ENCODE measurements at regions not wholly inside any gene's neighbourhood (a gene's known extent, or its start where the extent isn't known, plus 50 kb on each side); places are given as distances from the start of the nearest gene placed in this dataset.
"Not testable (repeated sequence)": the region's sequence is repeated elsewhere in the genome, so short reads cannot be mapped to it uniquely, and the experiment has no call there.

- H3K9me3 ChIP-seq (ENCODE audit: insufficient read depth in 2 of 2, low read depth in 1 of 2, low read length in 1 of 2); H3K14ac ChIP-seq (ENCODE audit: insufficient read length); H2AK5ac ChIP-seq (ENCODE audit: low read depth, low read length); H3K23ac ChIP-seq (ENCODE audit: insufficient read length); H2BK5ac ChIP-seq (ENCODE audit: low read depth, low read length); H3K23me2 ChIP-seq (ENCODE audit: low read depth, low read length); H3K18ac ChIP-seq (ENCODE audit: extremely low read depth, low read length); H4K5ac ChIP-seq (ENCODE audit: insufficient read length, low read depth, low read length); H4K91ac ChIP-seq (replicated peaks; ENCODE audit: insufficient read length, low read length); H3K27ac ChIP-seq (ENCODE audit: low read depth, low read length); FAIRE-seq; H3K9ac ChIP-seq (replicated peaks in 1 of 4; ENCODE audit: extremely low read depth in 1 of 4, low read depth in 3 of 4, low read length in 3 of 4); H3K4ac ChIP-seq (replicated peaks; ENCODE audit: insufficient read length, low read depth, low read length); H3K27me3 ChIP-seq (replicated peaks in 1 of 4; ENCODE audit: control insufficient read depth in 3 of 4, extremely low read depth in 1 of 4, insufficient read depth in 3 of 4, low read length in 3 of 4); H3K36me3 ChIP-seq (ENCODE audit: control insufficient read depth in 2 of 4, insufficient read depth in 4 of 4, low read length in 3 of 4); H3K56ac ChIP-seq (replicated peaks; ENCODE audit: insufficient read length, low read depth, low read length); H3K79me1 ChIP-seq (ENCODE audit: low read depth, low read length); H3K4me1 ChIP-seq (replicated peaks in 1 of 4; ENCODE audit: control insufficient read depth in 3 of 4, insufficient read depth in 4 of 4, low read length in 3 of 4); H3K79me2 ChIP-seq (ENCODE audit: control insufficient read depth in 1 of 2, insufficient read depth in 2 of 2, low read length in 2 of 2); H2BK20ac ChIP-seq (ENCODE audit: low read length); H4K20me1 ChIP-seq (replicated peaks in 1 of 2; ENCODE audit: control insufficient read depth in 1 of 2, insufficient read depth in 2 of 2, low read length in 2 of 2); H2BK120ac ChIP-seq (replicated peaks; ENCODE audit: low read depth, low read length): not testable (repeated sequence)
- ChIA-PET CTCF (ENCODE audit: partially characterized antibody) (interaction anchor here (0.7 to 1.0 kb wide), 3 partner anchors 19 to 1285 kb away, joined by 3 read pairs; no protein-coding TSS in a partner anchor), POLR2A (ENCODE audit: partially characterized antibody) (interaction anchor here (0.6 kb wide), 1 partner anchor 10 kb away, joined by 4 read pairs; no protein-coding TSS in a partner anchor)
- peak overlapping the region in 2 of 4 experiments; percentile 19 to 32; a peak in 2 of 8 replicates for H3K4me3 ChIP-seq (ENCODE audit: extremely low read depth in 1 of 4, insufficient read depth in 2 of 4, low read depth in 3 of 4, low read length in 4 of 4)
- peak; percentile 70; the same call in 1 of the 2 replicates for TF ChIP-seq YY1 (IDR thresholded peaks at IDR 0.05; ENCODE audit: low read depth, low read length)
- 0 out of 2 replicates have a peak, but pooled peaks have one; percentile 35 for TF ChIP-seq TAF1 (IDR thresholded peaks at IDR 0.05; ENCODE audit: low read depth, low read length)
- peak overlapping the region; percentile 65; the same call in 1 of the 2 replicates for H2BK15ac ChIP-seq (ENCODE audit: low read length)
- H2AFZ ChIP-seq (ENCODE audit: low read length), result peak overlapping the region; percentile 80; the same call in 1 of the 2 replicates
- WGBS, 2 experiments (ENCODE audit: extremely low coverage in 1 of 2, insufficient coverage in 1 of 2, insufficient read length in 1 of 2, insufficient replicate concordance in 2 of 2, low coverage in 1 of 2, low lambda C conversion rate in 2 of 2, missing lambda C conversion rate in 1 of 2), result 67% methylated on average over 29 of the region's 39 CpGs; no CpG with 5 or more reads in 1 of the 2 experiments
- DNase-seq (ENCODE audit: low read depth in 1 of 2, low spot score in 2 of 2), result peak in 1 of 2 experiments; percentile 65
- peak overlapping the region; percentile 23 to 62; a peak in 3 of 4 replicates for H3K4me2 ChIP-seq (ENCODE audit: insufficient read depth in 1 of 2, low read depth in 2 of 2, low read length in 2 of 2)
- 0 out of 2 replicates have a peak overlapping the region, but pooled peaks have one; percentile 27 for H2BK12ac ChIP-seq (ENCODE audit: low read depth, low read length)
- peak overlapping the region; percentile 79; the same call in 1 of the 2 replicates for H4K8ac ChIP-seq (ENCODE audit: extremely low read depth, insufficient read depth, low read length)
Measured at GRCh38 chr3:189022576-189023466, 148.9 kb upstream of the TPRG1 start.
